HG03175 (cell line): ENCODE measurements at regions not wholly inside any gene's neighbourhood (a gene's known extent, or its start where the extent isn't known, plus 50 kb on each side); places are given as distances from the start of the nearest gene placed in this dataset.
"Not testable (repeated sequence)": the region's sequence is repeated elsewhere in the genome, so short reads cannot be mapped to it uniquely, and the experiment has no call there.

ENCODE experiments used
- ATAC-seq: cut with Tn5 transposase; IDR thresholded peaks from one replicate; pipeline ENCODE4 v1.9.1; 2021; ENCODE audit warnings: mild to moderate bottlenecking, moderate library complexity; ENCODE audit not compliant: unreplicated experiment

DNA sequence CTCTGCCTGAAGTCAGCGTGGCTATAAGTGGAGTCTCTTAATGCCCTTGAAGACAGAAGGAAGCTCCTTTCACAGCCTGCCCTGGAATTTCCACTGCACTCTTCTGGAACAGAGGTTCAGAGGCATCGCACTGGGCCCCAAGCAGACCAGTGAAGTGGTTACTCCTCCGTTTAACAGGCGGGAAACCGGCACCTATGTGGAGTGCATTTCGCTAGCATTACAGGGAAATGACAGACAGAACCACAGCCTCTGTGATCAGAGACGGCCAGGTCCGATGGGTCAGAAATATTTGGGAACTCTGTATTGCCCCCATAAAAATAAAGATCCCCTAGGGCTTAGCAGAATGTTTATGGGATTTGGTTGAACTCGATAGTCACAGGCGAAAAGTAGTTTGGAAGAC, 406.9 kb upstream of the PRKCQ start:
- ATAC-seq, result no peak

DNA sequence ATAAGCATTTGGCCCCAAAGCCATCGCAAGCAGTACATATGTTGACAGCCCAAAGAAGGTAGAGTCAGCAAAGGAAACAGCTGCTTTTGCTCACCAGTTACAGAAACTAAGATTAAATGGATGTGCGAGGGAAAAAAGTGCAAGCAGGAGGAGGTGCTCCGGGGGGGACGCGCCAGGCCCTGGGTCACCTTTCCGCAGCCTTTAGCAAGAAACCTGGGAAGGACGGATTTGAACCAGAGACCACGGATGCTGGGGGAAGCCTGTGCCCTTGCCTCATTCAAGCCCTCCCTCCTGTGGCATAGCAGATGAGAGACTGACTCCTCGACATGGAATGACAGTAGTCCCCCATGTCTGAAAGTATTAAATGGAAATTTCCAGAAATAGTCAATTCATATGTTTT, 405.6 kb upstream of the PRKCQ start:
- ATAC-seq, result no peak

DNA sequence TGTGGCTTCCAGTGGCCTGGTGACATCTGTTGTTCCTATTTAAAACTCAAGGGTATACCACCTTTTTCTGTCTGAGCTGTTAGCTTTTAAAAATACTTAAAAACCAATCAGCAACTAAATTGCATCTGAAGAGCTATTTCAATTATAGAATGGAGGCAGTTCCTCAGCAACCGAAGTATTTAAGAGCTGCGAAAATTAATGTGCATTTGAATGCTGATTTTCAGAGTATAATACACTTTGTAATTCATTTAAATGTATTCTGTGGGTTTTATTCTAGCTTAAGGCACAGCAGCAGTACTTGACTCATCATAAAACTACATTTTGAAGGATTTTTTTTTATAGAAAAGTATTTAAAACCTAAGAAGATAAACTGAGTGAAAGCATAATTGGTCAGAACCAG, 404.9 kb upstream of the PRKCQ start:
- ATAC-seq, result no peak

DNA sequence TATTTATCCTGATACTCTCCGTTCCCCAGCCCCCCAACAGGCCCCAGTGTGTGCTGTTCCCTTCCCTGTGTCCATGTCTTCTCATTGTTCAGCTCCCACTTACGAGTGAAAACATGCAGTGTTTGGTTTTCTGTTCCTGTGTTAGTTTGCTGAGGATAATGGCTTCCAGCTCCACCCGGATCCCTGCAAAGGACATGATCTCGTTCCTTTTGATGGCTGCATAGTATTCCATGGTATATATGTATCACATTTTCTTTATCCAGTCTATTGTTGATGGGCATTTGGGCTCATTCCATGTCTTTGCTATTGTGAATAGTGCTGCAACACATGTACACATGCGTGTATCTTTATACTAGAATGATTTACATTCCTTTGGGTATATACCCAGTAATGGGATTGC, 403.9 kb upstream of the PRKCQ start:
- ATAC-seq, result not testable (repeated sequence)

DNA sequence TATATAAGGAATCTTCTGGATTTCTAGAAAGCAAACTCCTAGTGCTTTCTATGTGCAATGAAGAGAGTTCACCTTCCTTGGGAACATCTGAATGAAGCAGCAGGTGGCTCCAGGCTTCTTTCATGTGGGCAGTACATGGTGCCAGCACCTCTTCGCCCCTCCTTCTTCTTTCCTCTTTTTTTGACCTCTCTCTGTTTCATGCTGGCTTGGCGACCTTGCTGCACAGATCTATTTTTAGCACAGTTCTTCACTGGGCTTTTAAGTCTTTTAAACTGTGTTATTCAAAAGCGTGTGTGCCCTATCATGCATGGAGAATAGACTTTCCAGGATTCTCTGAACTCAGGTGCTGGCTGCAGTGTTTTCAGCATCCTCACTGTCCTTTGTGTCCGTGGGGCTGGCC, 400.3 kb upstream of the PRKCQ start:
- ATAC-seq, result no peak

DNA sequence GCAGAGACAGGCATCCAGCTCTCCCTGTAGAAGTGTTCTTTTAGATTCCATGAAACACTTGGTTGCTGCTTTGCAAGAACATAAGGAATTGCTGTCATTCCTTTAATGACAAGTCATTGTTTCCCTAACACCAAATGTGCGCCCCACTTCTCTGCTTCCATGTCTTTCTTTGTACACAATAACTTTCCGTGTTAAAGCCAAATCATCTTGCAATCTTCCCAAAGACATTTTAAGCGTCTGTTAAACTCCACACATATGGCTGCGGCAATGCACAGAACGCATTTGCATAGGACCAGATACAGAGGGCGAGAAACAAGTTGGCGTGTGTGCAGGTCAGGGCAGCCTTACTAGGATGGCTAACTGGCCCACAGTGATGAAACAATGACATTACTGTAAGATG, 399.3 kb upstream of the PRKCQ start:
- ATAC-seq, result no peak

DNA sequence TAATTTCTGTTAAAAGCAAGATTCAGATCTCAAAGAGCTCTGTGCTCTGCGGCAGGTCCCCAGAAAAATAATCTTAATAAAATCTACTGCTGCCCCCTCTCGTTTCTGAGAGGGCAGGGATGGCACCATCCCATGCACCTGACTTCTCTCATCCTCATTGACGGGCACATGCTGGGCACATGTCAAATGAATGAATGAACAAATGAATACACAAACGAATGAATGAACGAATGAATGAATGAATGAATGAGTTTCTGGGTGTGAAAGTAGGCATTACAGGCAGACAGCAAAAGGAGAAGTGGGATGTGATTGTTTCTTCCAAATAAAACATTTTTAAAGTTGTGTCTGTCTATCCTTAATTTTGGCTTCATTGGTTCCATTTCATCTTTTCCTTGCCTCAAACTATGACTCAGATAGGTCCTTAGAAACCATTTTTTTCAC, 398.1 kb upstream of the PRKCQ start:
- ATAC-seq, result no peak

DNA sequence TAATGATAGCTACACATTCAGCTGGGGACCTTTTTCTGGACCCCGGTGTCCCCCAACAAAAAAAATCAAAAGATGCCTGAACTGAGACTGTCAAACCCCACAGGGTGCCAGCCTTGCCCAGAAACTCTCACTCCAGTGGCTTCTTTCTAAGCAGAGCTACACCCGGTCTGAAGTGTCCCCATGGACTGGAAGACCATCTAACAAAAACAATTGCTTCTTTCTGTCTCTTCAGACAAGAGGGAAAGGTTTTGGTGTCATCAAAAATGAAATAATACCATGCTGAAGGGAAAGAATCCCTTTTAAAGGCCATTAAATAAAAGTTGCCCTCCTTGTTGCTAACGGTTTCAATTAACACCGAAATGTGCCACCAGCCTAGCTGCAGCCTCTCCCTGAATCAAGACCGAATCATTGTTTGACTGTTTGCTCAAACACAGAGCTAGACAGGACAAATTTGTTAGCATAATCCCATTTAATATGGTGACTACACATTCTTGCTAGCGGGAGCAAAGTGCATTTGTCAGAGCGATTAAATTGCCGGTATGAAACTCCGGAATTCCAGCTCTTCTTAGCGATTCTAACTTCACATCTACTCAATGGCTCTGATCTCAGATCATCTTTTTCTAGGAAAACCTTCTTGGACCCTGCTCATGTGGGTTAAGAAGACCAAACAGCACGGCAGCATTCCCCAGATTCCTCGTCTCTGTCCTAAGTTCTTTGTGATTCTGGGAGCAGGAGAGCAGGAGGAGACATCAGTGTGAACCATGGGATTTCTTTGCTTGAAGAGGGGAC, 397.5 kb upstream of the PRKCQ start:
- no peak for ATAC-seq

DNA sequence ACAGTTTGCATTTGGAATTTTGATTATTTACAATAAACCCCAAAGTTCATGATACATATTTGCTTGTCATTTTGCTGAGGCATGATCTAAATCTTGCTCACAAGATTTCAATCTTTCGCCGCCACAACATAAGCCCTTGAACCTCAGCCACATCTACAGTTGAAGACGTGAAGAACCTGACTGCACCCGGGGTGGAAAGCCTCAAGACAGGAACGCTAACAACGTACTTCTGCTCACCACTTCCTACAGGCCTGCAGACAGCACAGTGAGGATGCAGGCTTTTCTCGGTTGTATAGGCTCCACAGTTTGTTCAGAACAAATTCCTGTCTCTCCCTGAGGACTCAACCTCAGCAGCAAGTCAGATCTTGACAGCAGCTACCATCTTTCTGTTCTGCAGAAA, 393.8 kb upstream of the PRKCQ start:
- ATAC-seq, result no peak

DNA sequence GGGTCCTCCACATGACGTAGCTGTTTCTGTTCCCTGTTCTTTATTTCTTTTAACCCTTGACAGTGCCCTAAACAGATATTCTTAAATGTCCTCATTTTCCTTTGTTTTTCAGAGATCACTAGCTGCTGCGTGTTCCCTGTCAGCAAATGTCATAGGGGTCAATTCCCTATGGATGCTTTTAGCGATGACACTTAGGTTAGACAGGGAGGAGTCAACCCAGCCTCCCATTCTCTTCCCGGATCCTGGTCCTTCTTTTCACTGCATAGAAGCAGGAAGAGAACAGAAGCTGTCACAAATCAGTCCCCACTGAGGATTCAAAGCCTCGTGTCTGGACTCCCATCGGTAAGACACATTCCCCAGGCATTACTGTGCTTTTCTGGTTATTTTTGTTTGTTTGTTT, 392.1 kb upstream of the PRKCQ start:
- ATAC-seq, result no peak

DNA sequence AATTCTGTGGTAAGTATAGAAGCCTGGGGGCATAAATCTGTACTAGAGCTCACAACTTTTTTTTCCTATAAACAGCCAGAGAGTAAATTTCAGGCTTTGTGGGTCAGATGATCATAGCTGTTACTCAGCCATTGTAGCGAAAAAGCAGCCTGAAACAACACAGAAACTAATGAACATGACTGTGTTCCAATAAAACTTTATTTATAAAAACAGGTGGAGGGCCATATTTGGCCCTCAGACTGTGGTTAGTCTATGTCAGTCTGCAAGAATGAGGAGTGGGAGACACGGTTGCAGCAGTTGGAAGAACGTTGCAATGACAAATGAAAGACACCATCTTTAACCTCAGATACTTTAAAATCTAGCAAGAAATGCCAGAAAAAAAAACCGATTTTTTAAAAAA, 389.6 kb upstream of the PRKCQ start:
- ATAC-seq, result no peak

DNA sequence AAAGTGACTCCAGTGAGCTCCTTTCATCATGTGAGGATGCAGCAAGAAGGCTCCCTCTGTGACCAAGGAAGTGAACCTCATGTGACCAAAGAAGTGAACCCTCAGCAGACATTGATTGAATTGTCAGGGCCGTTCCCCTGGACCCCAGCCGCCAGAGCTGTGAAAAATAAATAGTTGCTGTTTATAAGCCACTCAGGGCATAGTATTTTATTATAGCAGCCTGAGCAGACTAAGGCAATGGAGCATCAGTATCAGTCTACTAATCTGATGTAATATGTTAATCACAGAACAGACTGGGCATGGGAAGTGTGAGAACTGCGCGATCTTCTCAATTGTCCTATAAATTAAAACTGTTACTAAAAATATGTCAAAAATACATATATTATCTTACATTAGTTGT, 384.5 kb upstream of the PRKCQ start:
- ATAC-seq, result no peak

DNA sequence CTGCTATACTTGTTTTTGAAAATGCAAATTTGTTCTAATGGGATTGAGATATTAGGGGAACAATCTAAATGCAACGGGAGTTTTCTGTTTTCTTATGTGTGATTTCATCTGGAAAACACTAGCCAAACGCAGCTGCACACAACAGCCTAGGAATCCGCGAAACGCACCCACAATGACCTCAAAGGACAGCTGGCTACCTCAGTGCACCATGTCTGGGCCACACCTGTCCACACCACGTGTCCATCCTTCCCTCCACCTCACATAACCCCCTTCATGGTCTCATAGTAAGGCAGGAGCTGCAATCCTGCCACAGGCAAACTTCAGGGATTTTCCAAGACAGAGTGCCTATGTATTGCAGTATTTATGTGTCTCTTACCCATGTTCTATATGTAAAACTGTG, 382.5 kb upstream of the PRKCQ start:
- ATAC-seq, result no peak

DNA sequence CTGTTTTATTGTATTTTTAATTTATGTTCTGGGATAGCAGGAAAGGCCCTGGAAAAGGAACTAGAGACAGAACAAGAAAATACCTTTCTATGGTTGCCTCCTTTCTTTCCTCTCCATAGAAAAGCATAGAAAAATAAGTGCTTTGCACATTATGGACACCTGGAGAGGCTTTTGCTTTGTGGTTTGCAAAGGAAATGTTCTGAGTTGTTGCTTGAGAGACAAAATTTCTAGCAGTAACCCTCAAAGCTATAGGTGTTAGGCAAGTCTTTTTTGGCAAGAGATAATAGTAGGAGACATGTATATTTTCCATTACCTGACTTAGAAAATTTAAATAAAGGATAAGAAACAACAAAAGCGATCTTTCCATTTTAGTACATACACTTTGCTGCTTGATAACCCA, 378.6 kb upstream of the PRKCQ start:
- no peak for ATAC-seq

DNA sequence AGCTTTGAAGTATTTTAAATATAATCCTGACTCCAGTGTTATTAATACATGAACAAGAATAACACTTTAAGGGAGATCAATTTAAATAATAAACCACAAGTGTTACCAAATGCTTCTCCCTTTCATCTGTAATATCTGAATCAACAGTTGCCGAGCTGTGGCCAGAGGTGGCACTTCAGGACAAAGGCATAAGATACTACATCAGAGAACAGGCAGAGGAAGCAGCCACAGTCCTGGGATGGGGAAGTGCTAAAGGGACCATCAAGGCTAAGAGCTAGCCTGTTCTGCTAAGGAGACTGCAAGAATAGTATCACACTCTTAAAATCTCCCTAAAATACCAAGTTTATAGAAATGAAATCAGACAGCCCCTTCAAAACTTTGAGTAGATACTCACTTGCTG, 378.2 kb upstream of the PRKCQ start:
- no peak for ATAC-seq

DNA sequence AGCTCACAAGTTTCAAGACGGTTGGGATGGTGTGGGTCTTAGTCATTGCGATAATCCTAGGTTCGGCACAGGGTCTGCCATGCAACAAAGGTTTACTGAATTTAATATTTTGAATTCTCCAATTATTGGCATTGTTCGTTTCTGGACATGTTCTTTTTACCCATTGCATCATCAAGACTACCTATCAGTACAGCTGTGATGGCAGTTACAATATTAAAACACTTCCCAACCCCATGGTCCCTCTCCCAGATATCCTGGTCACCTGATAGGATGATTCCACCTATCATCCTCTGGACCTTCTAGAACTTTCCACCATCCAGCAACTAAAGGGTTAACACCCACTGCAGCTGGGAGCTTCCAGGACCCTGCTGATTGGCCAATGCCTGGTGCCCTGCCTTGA, 377.8 kb upstream of the PRKCQ start:
- no peak for ATAC-seq

DNA sequence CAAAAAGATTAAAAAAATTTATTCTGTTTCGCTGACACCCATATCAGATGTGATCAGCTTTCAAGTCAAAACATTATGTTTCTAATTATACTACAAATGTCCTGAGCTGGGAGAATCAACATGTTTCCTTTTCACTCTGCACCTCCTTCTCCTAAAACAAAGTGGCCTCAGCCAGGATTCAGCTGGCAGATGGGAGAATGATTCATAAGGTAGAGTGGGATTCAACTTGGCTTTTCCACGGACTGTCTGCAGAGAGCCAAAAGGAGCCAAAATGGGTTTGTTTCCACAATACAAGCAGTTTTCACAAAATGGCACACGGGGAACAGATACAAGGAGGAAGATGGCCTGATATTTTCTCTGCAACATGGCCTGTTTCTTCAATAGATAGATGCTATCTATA, 376.5 kb upstream of the PRKCQ start:
- ATAC-seq, result no peak

DNA sequence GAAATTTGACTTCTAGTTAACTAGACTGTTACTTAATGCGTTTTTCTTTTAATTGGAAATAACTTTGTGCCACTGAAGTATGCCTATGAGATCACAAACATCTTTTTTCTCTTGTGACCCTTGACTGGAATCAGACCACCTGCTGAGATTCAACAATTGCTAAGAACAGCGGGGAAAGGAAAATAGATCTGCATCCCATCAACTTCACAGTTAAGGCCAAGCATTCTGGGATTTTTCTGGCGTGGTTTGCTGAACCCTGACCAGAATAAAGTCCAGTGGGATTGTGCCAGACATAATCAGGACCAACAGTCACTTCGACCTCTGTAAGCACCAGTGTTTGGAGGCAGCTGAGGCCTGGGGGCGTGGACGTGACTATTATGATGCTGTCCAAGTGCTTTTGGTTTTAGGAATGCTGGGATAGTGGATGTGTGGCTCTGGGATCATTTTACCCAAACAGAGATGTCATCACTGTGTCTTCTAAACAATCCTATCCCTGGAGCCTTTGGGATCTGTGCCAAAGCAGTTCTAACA, 373.3 kb upstream of the PRKCQ start:
- ATAC-seq, result no peak

DNA sequence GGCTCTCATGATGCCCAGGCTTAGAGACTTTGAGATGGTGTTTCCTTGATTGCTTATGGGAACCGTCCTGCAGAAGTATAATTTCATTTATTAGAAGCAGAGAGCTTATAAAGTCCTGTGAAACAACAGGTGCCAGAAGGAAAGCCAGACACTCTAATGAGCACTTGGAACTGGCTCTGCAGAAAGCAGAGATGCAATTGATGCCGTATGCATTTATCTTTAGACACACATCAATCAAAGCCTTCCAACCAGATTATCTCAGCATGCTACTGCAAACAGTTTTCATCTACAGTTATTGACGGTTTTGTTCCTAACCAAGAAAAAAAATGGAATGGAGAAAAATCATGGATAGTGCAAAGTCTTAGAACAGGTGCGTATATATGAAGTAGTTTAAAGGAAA, 371.7 kb upstream of the PRKCQ start:
- ATAC-seq, result no peak

DNA sequence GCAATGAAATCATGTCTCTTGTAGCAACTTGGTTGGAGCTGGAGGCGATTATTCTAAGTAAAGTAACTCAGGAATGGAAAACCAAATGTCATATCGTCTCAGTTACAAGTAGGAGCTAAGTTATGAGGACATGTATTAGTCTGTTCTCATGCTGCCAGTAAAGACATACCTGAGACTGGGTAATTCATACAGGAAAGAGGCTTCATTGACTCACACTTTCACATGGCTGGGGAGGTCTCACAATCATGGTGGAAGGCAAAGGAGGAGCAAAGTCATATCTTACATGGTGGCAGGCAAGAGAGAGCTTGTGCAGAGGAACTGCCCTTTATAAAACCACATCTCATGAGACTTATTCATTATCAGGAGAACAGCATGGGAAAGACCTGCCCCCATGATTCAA, 370.1 kb upstream of the PRKCQ start:
- no peak for ATAC-seq

DNA sequence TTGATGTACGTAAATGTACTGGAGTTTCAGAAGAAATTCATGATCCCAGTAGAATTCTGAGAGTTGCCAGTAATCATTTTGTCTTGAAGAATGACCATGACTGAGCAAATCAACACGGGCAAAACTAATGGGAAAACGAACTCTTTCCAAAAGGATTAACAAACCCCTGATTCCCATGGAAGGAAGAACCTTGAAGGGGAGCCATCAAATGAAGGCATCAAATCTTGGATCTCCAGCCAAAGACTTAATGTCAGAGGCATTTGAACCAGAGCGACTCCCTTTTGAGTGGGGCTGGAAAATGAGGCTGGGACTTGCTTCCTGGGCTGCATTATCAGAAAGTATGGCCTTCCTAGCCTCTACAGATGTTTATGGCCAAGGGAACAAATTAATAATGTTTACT, 364.4 kb upstream of the PRKCQ start:
- ATAC-seq, result no peak

DNA sequence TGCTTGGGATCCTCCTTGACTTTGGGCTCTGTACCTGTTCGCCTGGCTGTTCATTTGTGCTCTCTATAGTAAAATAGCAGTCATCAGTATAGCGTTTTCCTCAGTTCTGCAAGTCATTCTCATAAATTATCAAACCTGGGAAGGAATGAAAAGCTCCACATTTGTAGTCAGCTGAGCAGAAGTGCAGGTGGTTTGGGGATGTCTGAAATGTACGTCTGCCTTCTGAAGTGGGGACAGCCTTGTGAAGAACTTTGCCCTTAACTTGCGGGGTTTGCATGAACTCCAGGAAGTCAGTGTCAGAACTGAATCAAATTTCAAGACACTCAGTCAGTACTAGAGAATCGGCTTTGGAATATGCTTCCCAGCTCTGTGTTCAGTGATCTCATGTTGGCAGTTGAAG, 358.3 kb upstream of the PRKCQ start:
- no peak for ATAC-seq

DNA sequence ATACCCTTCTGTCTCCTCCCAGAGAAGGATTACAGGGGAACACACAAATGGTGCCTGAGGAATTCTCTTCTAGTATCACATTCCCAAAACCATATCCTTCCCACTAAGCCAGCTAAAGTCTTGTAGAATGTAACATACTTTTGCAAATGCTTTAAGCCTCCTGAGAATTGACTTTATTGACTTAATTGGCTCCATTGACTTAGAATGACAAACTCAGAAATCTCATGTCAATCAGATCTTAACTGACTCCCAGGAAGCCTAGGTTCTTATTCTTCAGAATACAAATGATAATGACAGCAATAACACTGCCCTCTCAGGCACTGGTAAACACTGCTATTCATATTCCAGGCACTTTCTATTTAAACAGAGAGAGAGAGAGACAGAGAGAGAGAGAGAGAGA, 356.9 kb upstream of the PRKCQ start:
- no peak for ATAC-seq
